HG03060 (cell line): ENCODE measurements at regions not wholly inside any gene's neighbourhood (a gene's known extent, or its start where the extent isn't known, plus 50 kb on each side); places are given as distances from the start of the nearest gene placed in this dataset.

Experiments used
- ATAC-seq: cut with Tn5 transposase; IDR thresholded peaks from one replicate; pipeline ENCODE4 v1.9.1; 2021; ENCODE audit warnings: low read depth, moderate number of reproducible peaks; ENCODE audit not compliant: unreplicated experiment

- ATAC-seq, result no peak
Measured at GRCh38 chr17:12423337-12423736, 242.4 kb upstream of the MYOCD start.

GRCh38 chr17:12429116-12429515 lies 236.6 kb upstream of the MYOCD start:
- no peak for ATAC-seq

- ATAC-seq, result peak; percentile 85
Measured at GRCh38 chr17:12431188-12431587, 234.5 kb upstream of the MYOCD start.

- no peak for ATAC-seq
Measured at GRCh38 chr17:12438212-12438611, 227.5 kb upstream of the MYOCD start.

- ATAC-seq, result no peak
Measured at GRCh38 chr17:12438813-12439586, 226.7 kb upstream of the MYOCD start.

- ATAC-seq, result no peak
Measured at GRCh38 chr17:12445331-12445730, 220.4 kb upstream of the MYOCD start.

- ATAC-seq, result no peak
Measured at GRCh38 chr17:12457493-12457892, 208.2 kb upstream of the MYOCD start.

- no peak for ATAC-seq
Measured at GRCh38 chr17:12459736-12460135, 206.0 kb upstream of the MYOCD start.

- ATAC-seq, result no peak
Measured at GRCh38 chr17:12463102-12463501, 202.6 kb upstream of the MYOCD start.

GRCh38 chr17:12472252-12473173 lies 193.2 kb upstream of the MYOCD start:
- no peak for ATAC-seq

- ATAC-seq, result no peak
Measured at GRCh38 chr17:12478311-12478710, 187.4 kb upstream of the MYOCD start.

GRCh38 chr17:12485361-12485906 lies 180.3 kb upstream of the MYOCD start:
- no peak for ATAC-seq

- ATAC-seq, result no peak
Measured at GRCh38 chr17:12489325-12489724, 176.4 kb upstream of the MYOCD start.

- no peak for ATAC-seq
Measured at GRCh38 chr17:12492450-12492849, 173.2 kb upstream of the MYOCD start.

GRCh38 chr17:12505866-12506265 lies 159.8 kb upstream of the MYOCD start:
- ATAC-seq, result no peak

- ATAC-seq, result no peak
Measured at GRCh38 chr17:12507026-12507595, 158.6 kb upstream of the MYOCD start.

GRCh38 chr17:12509801-12510200 lies 155.9 kb upstream of the MYOCD start:
- no peak for ATAC-seq

GRCh38 chr17:12510535-12510934 lies 155.2 kb upstream of the MYOCD start:
- ATAC-seq, result no peak

GRCh38 chr17:12512694-12513355 lies 152.9 kb upstream of the MYOCD start:
- ATAC-seq, result no peak

GRCh38 chr17:12514596-12514995 lies 151.1 kb upstream of the MYOCD start:
- no peak for ATAC-seq
